HCT116 (cell line): ENCODE measurements at regions not wholly inside any gene's neighbourhood (a gene's known extent, or its start where the extent isn't known, plus 50 kb on each side); places are given as distances from the start of the nearest gene placed in this dataset.

Experiments used
- ATAC-seq: fragments of 200-7000 bp; cut with Tn5 transposase; 2 replicates; pipeline ENCODE4 v1.9.1; 2020; ENCODE audit warnings: mild to moderate bottlenecking, moderate library complexity
- BruUV-seq: library from RNA; stranded (reverse); fragments of 400-500 nt; replicated peaks from 2 replicates; lab custom pipeline; 2021; lab: Mats Ljungman, UMichigan
- CTCF ChIA-PET: fragments of 300-600 bp; sonication (Branson Sonifier 250); formaldehyde crosslinking; loops from one replicate; lab custom pipeline; 2021; ENCODE audit warnings: antibody characterized with exemption; lab: Charles Lee
- POLR2A ChIA-PET: fragments of 300-600, 350-600 bp; sonication (Branson Sonifier 250); formaldehyde crosslinking; loops from one replicate; lab custom pipeline; 2021; ENCODE audit warnings: antibody characterized with exemption; lab: Charles Lee
- RAD21 ChIA-PET, 2 experiments: fragments of 300-600 bp; sonication (Branson Sonifier 250); formaldehyde crosslinking; loops; one replicate each; lab custom pipeline; 2023; ENCODE audit warnings: low total read pairs in 2 of 2; ENCODE audit not compliant: uncharacterized antibody in 2 of 2, unreplicated experiment in 2 of 2, low non-redundant PET in 1 of 2; lab: Charles Lee
- DNase-seq: peaks from one replicate; pipeline ENCODE4 v3.0.0-alpha.2; 2010; ENCODE audit warnings: low read depth, low spot score
- H2AFZ ChIP-seq: fragments of 200-600 bp; shearing (Covaris generic), sonication (generic); 2 replicates; pipeline ENCODE4 v1.6.1; 2017; ENCODE audit warnings: low read depth, mixed run types, mixed read lengths, antibody characterized with exemption, low read length; ENCODE audit not compliant: poor library complexity, severe bottlenecking
- H3K27ac ChIP-seq: 2 replicates; pipeline ENCODE4 v1.5.1; 2012; ENCODE audit warnings: low read depth, low read length
- H3K27me3 ChIP-seq: fragments of 200-600 bp; sonication (generic); 2 replicates; pipeline ENCODE4 v1.6.1; 2016; ENCODE audit warnings: mixed run types, low read length, mixed read lengths; ENCODE audit not compliant: insufficient read depth
- H3K36me3 ChIP-seq, 2 experiments: fragments of 200-500 bp in 1 of 2; fragments of 200-600 bp in 1 of 2; sonication (Bioruptor generic) in 1 of 2; sonication (generic) in 1 of 2; 2 replicates each; pipeline versions ENCODE4 v1.5.1 to v1.6.1; 2014 to 2016; ENCODE audit warnings: low read length in 2 of 2, inconsistent platforms in 1 of 2, mixed read lengths in 1 of 2, mixed run types in 1 of 2; ENCODE audit not compliant: insufficient read depth in 2 of 2, control insufficient read depth in 1 of 2
- H3K4me1 ChIP-seq, 2 experiments: fragments of 200-600 bp in 1 of 2; sonication (generic) in 1 of 2; 2 replicates each; pipeline versions ENCODE4 v1.5.1 to v1.6.1; 2012 to 2017; ENCODE audit warnings: low read length in 2 of 2, inconsistent platforms in 1 of 2, mild to moderate bottlenecking in 1 of 2, mixed read lengths in 1 of 2, mixed run types in 1 of 2, moderate library complexity in 1 of 2; ENCODE audit not compliant: insufficient read depth in 2 of 2, control insufficient read depth in 1 of 2
- H3K4me2 ChIP-seq: fragments of 200-600 bp; sonication (generic); 2 replicates; pipeline ENCODE4 v1.6.1; 2017; ENCODE audit warnings: mixed run types, low read length, mixed read lengths
- H3K4me3 ChIP-seq, 2 experiments: fragments of 200-600 bp in 1 of 2; sonication (generic) in 1 of 2; replicated peaks in 1 of 2; 2 replicates each; pipeline ENCODE4 v1.5.1; 2011 to 2016; ENCODE audit warnings: low read length in 2 of 2, control low read depth in 1 of 2, low read depth in 1 of 2, mild to moderate bottlenecking in 1 of 2, mixed read lengths in 1 of 2, mixed run types in 1 of 2
- H3K79me2 ChIP-seq: fragments of 200-600 bp; sonication (generic); 2 replicates; pipeline ENCODE4 v1.6.1; 2017; ENCODE audit warnings: mild to moderate bottlenecking, mixed run types, low read length, moderate library complexity, mixed read lengths; ENCODE audit not compliant: insufficient read depth
- H3K9ac ChIP-seq: fragments of 200-600 bp; sonication (generic); 2 replicates; pipeline ENCODE4 v1.6.1; 2016; ENCODE audit warnings: low read length, mixed read lengths
- H3K9me2 ChIP-seq: fragments of 200-600 bp; sonication (generic), shearing (Covaris generic); 2 replicates; pipeline ENCODE4 v1.6.1; 2017; ENCODE audit warnings: mixed run types, mild to moderate bottlenecking, moderate library complexity; ENCODE audit not compliant: insufficient read depth
- H3K9me3 ChIP-seq, 2 experiments: fragments of 200-500 bp in 1 of 2; fragments of 200-600 bp in 1 of 2; sonication (Bioruptor generic) in 1 of 2; sonication (generic) in 1 of 2; 2 replicates each; pipeline ENCODE4 v1.6.1; 2014 to 2017; ENCODE audit warnings: low read length in 2 of 2, mixed read lengths in 2 of 2, inconsistent platforms in 1 of 2, low read depth in 1 of 2, mild to moderate bottlenecking in 1 of 2, mixed run types in 1 of 2, moderate library complexity in 1 of 2; ENCODE audit not compliant: control insufficient read depth in 1 of 2, insufficient read depth in 1 of 2
- H4K20me1 ChIP-seq: fragments of 200-600 bp; sonication (generic), shearing (Covaris generic); 2 replicates; pipeline ENCODE4 v1.6.1; 2017; ENCODE audit warnings: mixed run types, mild to moderate bottlenecking, moderate library complexity; ENCODE audit not compliant: insufficient read depth
- CBX3 ChIP-seq: IDR thresholded peaks from 2 replicates; pipeline ENCODE4 v1.6.1; 2012; ENCODE audit warnings: low read depth
- CEBPB ChIP-seq: IDR thresholded peaks from 2 replicates; pipeline ENCODE4 v1.6.1; 2012; ENCODE audit warnings: low read depth
- EZH2 ChIP-seq: fragments of 200-600 bp; sonication (generic); IDR thresholded peaks from 2 replicates; pipeline ENCODE4 v1.6.1; 2017; ENCODE audit warnings: antibody characterized with exemption, mixed run types
- FOSL1 ChIP-seq: IDR thresholded peaks from 2 replicates; pipeline ENCODE4 v1.6.1; 2012; ENCODE audit warnings: low read depth
- JUND ChIP-seq: IDR thresholded peaks from 2 replicates; pipeline ENCODE4 v1.6.1; 2012
- RAD21 ChIP-seq: IDR thresholded peaks from 2 replicates; pipeline ENCODE4 v1.6.1; 2012; ENCODE audit warnings: low read depth, mild to moderate bottlenecking
- TCF7L2 ChIP-seq: IDR thresholded peaks from 2 replicates; pipeline ENCODE4 v1.7.0; 2011; ENCODE audit warnings: borderline replicate concordance, inconsistent platforms; ENCODE audit not compliant: insufficient read depth, insufficient read length; ENCODE audit errors: extremely low read depth
- YY1 ChIP-seq: IDR thresholded peaks from 2 replicates; pipeline ENCODE4 v1.6.1; 2011; ENCODE audit warnings: low read length, low read depth, moderate library complexity, mild to moderate bottlenecking; ENCODE audit not compliant: insufficient replicate concordance; ENCODE audit errors: extremely low read depth
- ZNF274 ChIP-seq: fragments of 200-500 bp; sonication (Bioruptor generic); IDR thresholded peaks from 2 replicates; pipeline ENCODE4 v1.6.1; 2014; ENCODE audit warnings: mild to moderate bottlenecking, low read depth, low read length, inconsistent platforms
- intact Hi-C: fragments of 100-400 bp; cut with micrococcal nuclease; formaldehyde crosslinking; loops from 2 replicates; pipeline ENCODE4 v1.10.0; 2022
- TF ChIP-seq, protein P1 (sequence below): IDR thresholded peaks from 2 replicates; pipeline ENCODE4 v1.6.1; 2012

DNA sequence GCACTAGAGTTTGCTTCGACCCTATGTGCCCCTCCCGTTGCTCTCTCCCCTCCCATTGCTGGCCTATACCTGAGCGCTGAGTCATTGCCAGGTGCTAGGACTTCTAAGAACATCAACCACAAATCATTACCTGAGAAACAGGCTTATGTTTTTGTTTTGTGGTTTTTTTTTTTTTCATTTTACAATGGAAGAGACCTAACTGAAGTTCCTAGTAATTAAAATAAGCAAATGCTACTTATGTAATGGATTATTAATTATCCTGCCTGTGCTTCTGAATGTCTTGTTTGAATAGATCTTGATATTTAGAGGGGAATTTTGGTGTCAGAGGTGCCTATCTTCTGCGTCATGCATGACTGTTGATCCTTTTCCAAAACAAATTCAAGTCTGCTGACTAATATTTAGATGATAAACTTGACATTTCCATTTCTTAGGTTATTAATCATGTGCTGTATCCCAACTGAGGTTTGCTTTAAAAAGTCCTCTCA is 275.4 kb upstream of the CPEB2 start:
- Histone ChIP-seq H3K4me1 (peaks cover 0 to 6% of the 10 kb centered on the region in 2 experiments; a peak in 1 of 4 replicates), H4K20me1 (no peaks in the 10 kb centered on the region), H3K4me2 (0 out of 2 replicates have a peak overlapping the region, but pooled peaks have one; percentile 13), H3K36me3 (no peaks in the 10 kb centered on the region), H3K27ac (no peak overlapping the region), H3K9ac (no peak overlapping the region), H3K27me3 (no peaks in the 10 kb centered on the region), H3K4me3 (no peak overlapping the region), H2AFZ (no peak overlapping the region), H3K9me3 (no peaks in the 10 kb centered on the region), H3K79me2 (no peaks in the 10 kb centered on the region), H3K9me2 (no peaks in the 10 kb centered on the region)
- intact Hi-C loops: no loop called here
- ChIA-PET POLR2A (no interaction called here), CTCF (no interaction called here), RAD21 (no interaction called here)
- TF ChIP-seq, protein P1, sequence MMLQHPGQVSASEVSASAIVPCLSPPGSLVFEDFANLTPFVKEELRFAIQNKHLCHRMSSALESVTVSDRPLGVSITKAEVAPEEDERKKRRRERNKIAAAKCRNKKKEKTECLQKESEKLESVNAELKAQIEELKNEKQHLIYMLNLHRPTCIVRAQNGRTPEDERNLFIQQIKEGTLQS: no peak
- TF ChIP-seq RAD21: no peak
- peak; percentile 26; the same call in 1 of the 2 replicates for TF ChIP-seq JUND
- TF ChIP-seq ZNF274: no peak
- TF ChIP-seq CEBPB: no peak
- TF ChIP-seq EZH2: no peak
- no peak for TF ChIP-seq CBX3
- no peak for TF ChIP-seq FOSL1
- TF ChIP-seq TCF7L2: no peak
- DNase-seq: no peak
- no TSS peak for BruUV-seq
- no peak for ATAC-seq

DNA sequence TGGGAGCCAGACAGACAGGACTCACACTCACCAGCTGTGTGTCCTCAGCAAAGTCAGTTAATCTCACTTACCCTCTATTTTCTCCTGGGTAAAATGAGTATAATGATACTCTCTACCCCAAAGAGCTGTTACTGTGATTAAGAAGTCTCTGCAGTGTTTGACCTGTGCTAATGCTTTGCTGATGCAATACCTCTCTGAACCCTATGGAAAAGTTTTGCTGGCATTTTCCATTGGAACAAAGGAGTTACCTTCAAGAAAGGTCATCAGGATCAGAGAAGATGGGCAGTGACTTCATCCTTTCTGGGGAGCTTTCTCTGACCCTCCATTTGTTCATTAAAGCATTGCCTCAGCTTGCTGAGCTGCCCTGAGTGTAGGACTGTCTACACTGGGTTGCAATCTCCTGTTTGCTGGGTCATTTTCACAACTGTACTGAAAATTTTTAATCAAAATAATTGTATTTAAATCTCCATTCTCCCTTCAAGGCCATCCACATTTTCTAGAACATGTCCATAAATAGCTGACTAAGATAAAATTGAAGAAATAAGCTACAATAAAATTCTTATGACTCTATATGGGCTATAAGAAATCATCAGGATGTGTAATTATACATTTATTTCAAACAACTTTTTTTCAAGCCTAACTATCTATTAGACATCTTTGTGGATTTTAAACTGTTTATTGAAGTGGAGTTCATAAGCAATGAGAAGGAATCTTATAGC is 272.8 kb upstream of the CPEB2 start:
- CTCF ChIA-PET: no interaction called here

More for the DNA sequence above, 272.8 kb upstream of the CPEB2 start:
- intact Hi-C loops: no loop called here
- H3K27ac ChIP-seq: no peak overlapping the region
- no peaks in the 10 kb centered on the region for H3K79me2 ChIP-seq
- H3K36me3 ChIP-seq: no peaks in the 10 kb centered on the region
- no peaks in the 10 kb centered on the region for H4K20me1 ChIP-seq
- POLR2A ChIA-PET: no interaction called here
- H3K4me2 ChIP-seq: no peak overlapping the region
- H3K9me2 ChIP-seq: no peaks in the 10 kb centered on the region
- no peak overlapping the region for H3K9ac ChIP-seq
- ATAC-seq: no peak
- no peak overlapping the region for H2AFZ ChIP-seq
- DNase-seq: no peak
- H3K9me3 ChIP-seq: no peaks in the 10 kb centered on the region
- TF ChIP-seq TCF7L2: peak; percentile 20
- TF ChIP-seq YY1: no peak
- H3K4me3 ChIP-seq: no peak overlapping the region
- RAD21 ChIA-PET: no interaction called here
- H3K27me3 ChIP-seq: no peaks in the 10 kb centered on the region
- no TSS peak for BruUV-seq
- peaks cover 0 to 6% of the 10 kb centered on the region in 2 experiments; a peak in 1 of 4 replicates for H3K4me1 ChIP-seq
